Activated naive CD4-positive, alpha-beta T cell treated with anti-CD3 and anti-CD28 coated beads for 36 hours (primary cell): ENCODE measurements at regions not wholly inside any gene's neighbourhood (a gene's known extent, or its start where the extent isn't known, plus 50 kb on each side); places are given as distances from the start of the nearest gene placed in this dataset.
"Not testable (repeated sequence)": the region's sequence is repeated elsewhere in the genome, so short reads cannot be mapped to it uniquely, and the experiment has no call there.

Source experiments
- CTCF ChIA-PET: fragments of 350-600 bp; sonication (Branson Sonifier 250); formaldehyde crosslinking; loops from one replicate; lab custom pipeline; 2021; ENCODE audit warnings: antibody characterized with exemption; lab: Charles Lee
- DNase-seq: peaks from one replicate; pipeline ENCODE4 v3.0.0-alpha.2; 2020
- H3K27ac Mint-ChIP-seq: one replicate; pipeline ENCODE4 v1.8.0; 2021; ENCODE audit warnings: mild to moderate bottlenecking, mixed read lengths
- H3K27me3 Mint-ChIP-seq: one replicate; pipeline ENCODE4 v1.8.0; 2021; ENCODE audit warnings: low read depth, mixed read lengths
- H3K36me3 Mint-ChIP-seq: one replicate; pipeline ENCODE4 v1.8.0; 2021; ENCODE audit warnings: low read depth, mixed read lengths
- H3K4me1 Mint-ChIP-seq: one replicate; pipeline ENCODE4 v1.8.0; 2021; ENCODE audit warnings: low read depth, mixed read lengths
- H3K4me3 Mint-ChIP-seq: one replicate; pipeline ENCODE4 v1.8.0; 2021; ENCODE audit warnings: mild to moderate bottlenecking, moderate library complexity, mixed read lengths
- H3K9me3 Mint-ChIP-seq: one replicate; pipeline ENCODE4 v1.8.0; 2021; ENCODE audit warnings: mixed read lengths
- intact Hi-C: fragments of 100-400 bp; cut with micrococcal nuclease; formaldehyde crosslinking; loops from one replicate; pipeline ENCODE4 v1.15.1; 2023

GRCh38 chr3:145005427-145005826 lies 1033.8 kb downstream of the DIPK2A start:
- H3K4me1 Mint-ChIP-seq, result no peaks in the 10 kb centered on the region
- CTCF ChIA-PET, result no interaction called here
- H3K4me3 Mint-ChIP-seq, result no peak overlapping the region
- no peaks in the 10 kb centered on the region for H3K27me3 Mint-ChIP-seq
- intact Hi-C loops, result no loop called here
- no peaks in the 10 kb centered on the region for H3K36me3 Mint-ChIP-seq
- H3K9me3 Mint-ChIP-seq, result peaks cover 10% of the 10 kb centered on the region
- DNase-seq, result no peak
- H3K27ac Mint-ChIP-seq, result no peak overlapping the region

GRCh38 chr3:145006271-145006670 lies 1034.6 kb downstream of the DIPK2A start:
- Mint-ChIP-seq H3K9me3 (peaks cover 11% of the 10 kb centered on the region), H3K36me3 (no peaks in the 10 kb centered on the region), H3K27me3 (no peaks in the 10 kb centered on the region), H3K4me1 (no peaks in the 10 kb centered on the region), H3K4me3 (no peak overlapping the region), H3K27ac (no peak overlapping the region)
- intact Hi-C loops, result no loop called here
- CTCF ChIA-PET, result no interaction called here
- no peak for DNase-seq

GRCh38 chr3:145013931-145014330 lies 1042.3 kb downstream of the DIPK2A start:
- CTCF ChIA-PET, result no interaction called here
- H3K27ac Mint-ChIP-seq, result no peak overlapping the region
- H3K27me3 Mint-ChIP-seq, result no peaks in the 10 kb centered on the region
- peaks cover 3% of the 10 kb centered on the region for H3K9me3 Mint-ChIP-seq
- intact Hi-C loops, result loop anchor here (5.0 kb wide), 1 partner anchor 1037 kb away; no protein-coding TSS in a partner anchor
- no peak for DNase-seq
- no peaks in the 10 kb centered on the region for H3K36me3 Mint-ChIP-seq
- no peaks in the 10 kb centered on the region for H3K4me1 Mint-ChIP-seq
- H3K4me3 Mint-ChIP-seq, result no peak overlapping the region

GRCh38 chr3:145015253-145015652 lies 1043.6 kb downstream of the DIPK2A start:
- H3K36me3 Mint-ChIP-seq, result no peaks in the 10 kb centered on the region
- H3K9me3 Mint-ChIP-seq, result peaks cover 3% of the 10 kb centered on the region

GRCh38 chr3:145017959-145018358 lies 1046.3 kb downstream of the DIPK2A start:
- no peaks in the 10 kb centered on the region for H3K4me1 Mint-ChIP-seq

More at GRCh38 chr3:145015253-145015652, 1043.6 kb downstream of the DIPK2A start:
- Mint-ChIP-seq H3K27ac (no peak overlapping the region), H3K27me3 (no peaks in the 10 kb centered on the region), H3K4me3 (no peak overlapping the region), H3K4me1 (no peaks in the 10 kb centered on the region)
- DNase-seq, result no peak
- intact Hi-C loops, result no loop called here
- CTCF ChIA-PET, result no interaction called here

GRCh38 chr3:145022447-145022846 lies 1050.8 kb downstream of the DIPK2A start:
- no peak for DNase-seq
- CTCF ChIA-PET, result no interaction called here
- Mint-ChIP-seq H3K4me3 (no peak overlapping the region), H3K27ac (no peak overlapping the region), H3K4me1 (no peaks in the 10 kb centered on the region), H3K9me3 (no peaks in the 10 kb centered on the region), H3K36me3 (no peaks in the 10 kb centered on the region), H3K27me3 (no peaks in the 10 kb centered on the region)
- intact Hi-C loops, result no loop called here

More at GRCh38 chr3:145017959-145018358, 1046.3 kb downstream of the DIPK2A start:
- intact Hi-C loops, result no loop called here
- DNase-seq, result no peak
- H3K27me3 Mint-ChIP-seq, result no peaks in the 10 kb centered on the region
- no peak overlapping the region for H3K27ac Mint-ChIP-seq
- H3K9me3 Mint-ChIP-seq, result no peaks in the 10 kb centered on the region
- CTCF ChIA-PET, result no interaction called here
- H3K36me3 Mint-ChIP-seq, result no peaks in the 10 kb centered on the region
- H3K4me3 Mint-ChIP-seq, result no peak overlapping the region

- H3K36me3 Mint-ChIP-seq, result no peaks in the 10 kb centered on the region
- H3K27me3 Mint-ChIP-seq, result no peaks in the 10 kb centered on the region
- H3K4me1 Mint-ChIP-seq, result no peaks in the 10 kb centered on the region
- intact Hi-C loops, result no loop called here
- no peak overlapping the region for H3K4me3 Mint-ChIP-seq
- H3K27ac Mint-ChIP-seq, result no peak overlapping the region
- DNase-seq, result no peak
- CTCF ChIA-PET, result no interaction called here
- no peaks in the 10 kb centered on the region for H3K9me3 Mint-ChIP-seq
Measured at GRCh38 chr3:145024700-145025099, 1053.1 kb downstream of the DIPK2A start.

- H3K9me3 Mint-ChIP-seq, H3K27ac Mint-ChIP-seq, CTCF ChIA-PET: not testable (repeated sequence)
Measured at GRCh38 chr3:145027186-145027585, 1055.6 kb downstream of the DIPK2A start.

GRCh38 chr3:145032791-145033190 lies 1061.2 kb downstream of the DIPK2A start:
- intact Hi-C loops, result no loop called here
- H3K36me3 Mint-ChIP-seq, result no peaks in the 10 kb centered on the region

More at GRCh38 chr3:145027186-145027585, 1055.6 kb downstream of the DIPK2A start:
- H3K27me3 Mint-ChIP-seq, H3K4me1 Mint-ChIP-seq, H3K36me3 Mint-ChIP-seq, H3K4me3 Mint-ChIP-seq, intact Hi-C loops, DNase-seq: not testable (repeated sequence)

GRCh38 chr3:145035682-145036081 lies 1064.1 kb downstream of the DIPK2A start:
- no peaks in the 10 kb centered on the region for H3K27me3 Mint-ChIP-seq
- DNase-seq, result no peak
- CTCF ChIA-PET, result no interaction called here
- H3K27ac Mint-ChIP-seq, result no peak overlapping the region
- intact Hi-C loops, result no loop called here
- H3K36me3 Mint-ChIP-seq, result no peaks in the 10 kb centered on the region
- no peaks in the 10 kb centered on the region for H3K9me3 Mint-ChIP-seq
- no peaks in the 10 kb centered on the region for H3K4me1 Mint-ChIP-seq
- H3K4me3 Mint-ChIP-seq, result no peak overlapping the region

More at GRCh38 chr3:145032791-145033190, 1061.2 kb downstream of the DIPK2A start:
- no peak overlapping the region for H3K4me3 Mint-ChIP-seq
- H3K4me1 Mint-ChIP-seq, result no peaks in the 10 kb centered on the region
- H3K9me3 Mint-ChIP-seq, result no peaks in the 10 kb centered on the region
- no peak overlapping the region for H3K27ac Mint-ChIP-seq
- H3K27me3 Mint-ChIP-seq, result no peaks in the 10 kb centered on the region
- no peak for DNase-seq
- CTCF ChIA-PET, result no interaction called here

GRCh38 chr3:145054055-145054454 lies 1082.4 kb downstream of the DIPK2A start:
- H3K27me3 Mint-ChIP-seq, H3K9me3 Mint-ChIP-seq, DNase-seq, CTCF ChIA-PET, H3K36me3 Mint-ChIP-seq, H3K27ac Mint-ChIP-seq, H3K4me1 Mint-ChIP-seq, H3K4me3 Mint-ChIP-seq, intact Hi-C loops: not testable (repeated sequence)

- no peaks in the 10 kb centered on the region for H3K27me3 Mint-ChIP-seq
- no peak overlapping the region for H3K4me3 Mint-ChIP-seq
- intact Hi-C loops, result no loop called here
- no peaks in the 10 kb centered on the region for H3K4me1 Mint-ChIP-seq
- no peaks in the 10 kb centered on the region for H3K36me3 Mint-ChIP-seq
- H3K27ac Mint-ChIP-seq, result no peak overlapping the region
- CTCF ChIA-PET, result no interaction called here
- peaks cover 2% of the 10 kb centered on the region for H3K9me3 Mint-ChIP-seq
- no peak for DNase-seq
Measured at GRCh38 chr3:145055375-145056076, 1083.9 kb downstream of the DIPK2A start.

GRCh38 chr3:145058483-145058882 lies 1086.9 kb downstream of the DIPK2A start:
- no peaks in the 10 kb centered on the region for H3K4me1 Mint-ChIP-seq
- peaks cover 9% of the 10 kb centered on the region for H3K9me3 Mint-ChIP-seq
- no peak for DNase-seq
- intact Hi-C loops, result no loop called here
- CTCF ChIA-PET, result no interaction called here
- H3K4me3 Mint-ChIP-seq, result no peak overlapping the region
- H3K27ac Mint-ChIP-seq, result no peak overlapping the region
- no peaks in the 10 kb centered on the region for H3K27me3 Mint-ChIP-seq
- H3K36me3 Mint-ChIP-seq, result no peaks in the 10 kb centered on the region
